CD4-positive, alpha-beta T cell (primary cell): ENCODE measurements at regions not wholly inside any gene's neighbourhood (a gene's known extent, or its start where the extent isn't known, plus 50 kb on each side); places are given as distances from the start of the nearest gene placed in this dataset.

ENCODE experiments used
- ATAC-seq: fragments of 200-7000 bp; cut with Tn5 transposase; one replicate; pipeline ENCODE4 v1.10.0; 2022; ENCODE audit warnings: mild to moderate bottlenecking; ENCODE audit not compliant: poor library complexity
- CTCF ChIA-PET: fragments of 350-600 bp; sonication (Branson Sonifier 250); formaldehyde crosslinking; loops from one replicate; lab custom pipeline; 2021; ENCODE audit warnings: antibody characterized with exemption, inconsistent platforms; lab: Charles Lee
- POLR2A ChIA-PET: fragments of 350-600 bp; sonication (Branson Sonifier 250); formaldehyde crosslinking; loops from one replicate; lab custom pipeline; 2021; ENCODE audit warnings: antibody characterized with exemption, inconsistent platforms; lab: Charles Lee
- DNase-seq, 14 experiments: peaks; one replicate each; pipeline ENCODE4 v3.0.0-alpha.2; 2013 to 2020; ENCODE audit warnings: mixed read lengths in 2 of 14
- H3K27ac ChIP-seq, 2 donors: one replicate each; pipeline versions ENCODE4 v1.5.1 to v1.7.0; 2013; ENCODE audit warnings: low read length in 2 of 2, low read depth in 1 of 2, mild to moderate bottlenecking in 1 of 2
- H3K27me3 ChIP-seq, 2 experiments: 1 replicate in 1 of 2; 2 replicates in 1 of 2; pipeline versions ENCODE4 v1.6.1 to v1.7.0; 2013; ENCODE audit warnings: low read length in 2 of 2, control low read depth in 1 of 2, mild to moderate bottlenecking in 1 of 2, moderate library complexity in 1 of 2; ENCODE audit not compliant: insufficient read depth in 2 of 2, control insufficient read depth in 1 of 2
- H3K36me3 ChIP-seq: one replicate; pipeline ENCODE4 v1.6.1; 2013; ENCODE audit warnings: low read length, control low read depth; ENCODE audit not compliant: insufficient read depth
- H3K4me1 ChIP-seq: one replicate; pipeline ENCODE4 v1.6.1; 2013; ENCODE audit warnings: low read length, control low read depth; ENCODE audit not compliant: insufficient read depth
- H3K4me3 ChIP-seq: one replicate; pipeline ENCODE4 v1.5.1; 2013; ENCODE audit warnings: mild to moderate bottlenecking, low read length, moderate library complexity
- H3K9me3 ChIP-seq, 2 experiments: 1 replicate in 1 of 2; 2 replicates in 1 of 2; pipeline versions ENCODE4 v1.6.1 to v1.7.0; 2013; ENCODE audit warnings: low read length in 2 of 2, mild to moderate bottlenecking in 2 of 2, control low read depth in 1 of 2, moderate library complexity in 1 of 2; ENCODE audit not compliant: control insufficient read depth in 1 of 2, insufficient read depth in 1 of 2
- H3K27ac Mint-ChIP-seq: one replicate; pipeline ENCODE4 v1.8.0; 2020; ENCODE audit warnings: mixed read lengths
- H3K27me3 Mint-ChIP-seq: one replicate; pipeline ENCODE4 v1.8.0; 2021; ENCODE audit warnings: mixed read lengths
- H3K36me3 Mint-ChIP-seq: one replicate; pipeline ENCODE4 v1.8.0; 2021; ENCODE audit warnings: low read depth, mixed read lengths
- H3K4me1 Mint-ChIP-seq: one replicate; pipeline ENCODE4 v1.8.0; 2021; ENCODE audit warnings: low read depth, mixed read lengths
- H3K4me3 Mint-ChIP-seq: one replicate; pipeline ENCODE4 v1.8.0; 2020; ENCODE audit warnings: mild to moderate bottlenecking, mixed read lengths
- H3K9me3 Mint-ChIP-seq: one replicate; pipeline ENCODE4 v1.8.0; 2020; ENCODE audit warnings: mixed read lengths
- intact Hi-C, 2 experiments: fragments of 100-400 bp; cut with DNase I in 1 of 2; cut with micrococcal nuclease in 1 of 2; formaldehyde crosslinking; loops; one replicate each; pipeline versions ENCODE4 v1.15.1 to v1.9.0; 2023 to 2025; cut with DNase I, micrococcal nuclease
- TF ChIP-seq, protein P1 (sequence below): fragments of 200-600 bp; IDR thresholded peaks from one replicate; pipeline ENCODE4 v1.8.0; 2022; ENCODE audit warnings: antibody characterized with exemption, mild to moderate bottlenecking

DNA sequence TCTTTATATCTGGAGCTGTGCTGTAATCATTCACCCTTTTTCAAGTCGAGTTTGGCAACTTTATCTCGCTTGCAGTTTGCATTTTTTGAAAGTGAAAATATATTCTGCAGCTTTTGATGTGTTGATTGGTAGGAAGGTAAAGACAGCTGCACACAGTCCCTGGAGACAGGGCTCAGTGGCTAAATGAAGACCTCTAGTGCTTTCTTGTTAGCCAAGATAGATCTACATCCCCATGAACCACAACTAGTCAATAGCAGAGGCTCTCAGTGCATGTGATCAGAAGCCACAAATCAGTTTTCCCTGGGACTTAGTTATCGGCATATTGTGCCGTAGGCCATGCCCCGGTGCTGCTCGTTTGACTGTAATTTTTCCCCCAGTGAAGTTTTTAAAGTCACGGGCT is 587.7 kb upstream of the PITX2 start:
- Mint-ChIP-seq H3K4me3 (no peak overlapping the region), H3K27me3 (no peaks in the 10 kb centered on the region), H3K27ac (no peak overlapping the region), H3K9me3 (peaks cover 4% of the 10 kb centered on the region), H3K36me3 (no peaks in the 10 kb centered on the region), H3K4me1 (no peaks in the 10 kb centered on the region)
- Histone ChIP-seq H3K4me3 (no peak overlapping the region), H3K4me1 (no peaks in the 10 kb centered on the region), H3K27ac (no peak overlapping the region), H3K36me3 (no peaks in the 10 kb centered on the region), H3K9me3 (no peaks in the 10 kb centered on the region), H3K27me3 (no peaks in the 10 kb centered on the region)
- ChIA-PET POLR2A (no interaction called here), CTCF (no interaction called here)
- intact Hi-C loops: no loop called here
- ATAC-seq (no peak), DNase-seq (no peak)
- TF ChIP-seq, protein P1, sequence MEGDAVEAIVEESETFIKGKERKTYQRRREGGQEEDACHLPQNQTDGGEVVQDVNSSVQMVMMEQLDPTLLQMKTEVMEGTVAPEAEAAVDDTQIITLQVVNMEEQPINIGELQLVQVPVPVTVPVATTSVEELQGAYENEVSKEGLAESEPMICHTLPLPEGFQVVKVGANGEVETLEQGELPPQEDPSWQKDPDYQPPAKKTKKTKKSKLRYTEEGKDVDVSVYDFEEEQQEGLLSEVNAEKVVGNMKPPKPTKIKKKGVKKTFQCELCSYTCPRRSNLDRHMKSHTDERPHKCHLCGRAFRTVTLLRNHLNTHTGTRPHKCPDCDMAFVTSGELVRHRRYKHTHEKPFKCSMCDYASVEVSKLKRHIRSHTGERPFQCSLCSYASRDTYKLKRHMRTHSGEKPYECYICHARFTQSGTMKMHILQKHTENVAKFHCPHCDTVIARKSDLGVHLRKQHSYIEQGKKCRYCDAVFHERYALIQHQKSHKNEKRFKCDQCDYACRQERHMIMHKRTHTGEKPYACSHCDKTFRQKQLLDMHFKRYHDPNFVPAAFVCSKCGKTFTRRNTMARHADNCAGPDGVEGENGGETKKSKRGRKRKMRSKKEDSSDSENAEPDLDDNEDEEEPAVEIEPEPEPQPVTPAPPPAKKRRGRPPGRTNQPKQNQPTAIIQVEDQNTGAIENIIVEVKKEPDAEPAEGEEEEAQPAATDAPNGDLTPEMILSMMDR: no peak

DNA sequence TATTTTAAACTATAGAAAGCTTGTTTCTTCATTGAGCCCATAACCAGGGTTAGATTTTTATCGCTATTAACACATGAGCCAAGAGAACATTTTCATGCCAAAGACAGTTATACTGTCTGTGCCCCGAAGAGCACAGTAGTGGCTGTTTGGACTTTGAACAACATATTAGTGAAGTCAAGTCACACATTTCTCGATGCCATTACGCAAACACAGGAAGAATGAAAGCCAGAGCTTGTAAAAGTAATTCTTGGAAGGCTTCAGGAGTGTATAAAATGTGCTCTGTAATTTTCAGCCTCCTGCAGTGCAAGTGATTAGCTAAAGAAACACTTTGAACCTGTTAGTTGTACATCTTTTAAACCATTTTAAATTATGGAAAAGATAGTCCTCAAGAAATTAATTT is 590.7 kb upstream of the PITX2 start:
- no peaks in the 10 kb centered on the region for H3K36me3 ChIP-seq
- intact Hi-C loops: no loop called here
- no peaks in the 10 kb centered on the region for H3K9me3 ChIP-seq
- H3K4me1 Mint-ChIP-seq: no peaks in the 10 kb centered on the region
- no peaks in the 10 kb centered on the region for H3K4me1 ChIP-seq
- CTCF ChIA-PET: no interaction called here
- H3K36me3 Mint-ChIP-seq: no peaks in the 10 kb centered on the region
- no peak for DNase-seq
- H3K27me3 ChIP-seq: no peaks in the 10 kb centered on the region
- H3K4me3 Mint-ChIP-seq: no peak overlapping the region
- no peak overlapping the region for H3K27ac Mint-ChIP-seq
- H3K9me3 Mint-ChIP-seq: peaks cover 4% of the 10 kb centered on the region
- TF ChIP-seq, protein P1: no peak
- ATAC-seq: no peak
- H3K27me3 Mint-ChIP-seq: no peaks in the 10 kb centered on the region
- POLR2A ChIA-PET: no interaction called here
- H3K4me3 ChIP-seq: no peak overlapping the region
- no peak overlapping the region for H3K27ac ChIP-seq

DNA sequence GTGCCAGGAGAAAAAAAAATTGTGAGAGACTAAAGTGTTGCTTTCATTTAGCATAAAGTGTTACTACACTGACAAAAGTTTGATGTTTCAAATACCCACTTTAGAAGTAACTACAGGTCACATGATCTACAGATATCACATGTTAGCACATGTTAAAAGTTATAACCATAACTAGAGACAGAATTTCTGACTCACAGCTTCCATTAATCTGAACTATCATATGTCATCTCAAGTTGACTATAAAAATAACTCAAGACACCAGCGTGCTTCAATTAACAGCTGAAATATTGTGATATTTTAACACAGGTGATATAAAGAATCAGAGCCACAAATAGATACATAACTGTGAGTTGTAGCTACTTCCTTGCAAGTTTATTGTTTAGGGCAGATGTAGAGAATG is 591.5 kb upstream of the PITX2 start:
- no peaks in the 10 kb centered on the region for H3K9me3 ChIP-seq
- no peaks in the 10 kb centered on the region for H3K27me3 ChIP-seq
- TF ChIP-seq, protein P1: no peak

More for the DNA sequence above, 591.5 kb upstream of the PITX2 start:
- Mint-ChIP-seq H3K4me3 (no peak overlapping the region), H3K27ac (no peak overlapping the region), H3K9me3 (peaks cover 4% of the 10 kb centered on the region), H3K36me3 (no peaks in the 10 kb centered on the region), H3K4me1 (no peaks in the 10 kb centered on the region), H3K27me3 (no peaks in the 10 kb centered on the region)
- ATAC-seq: no peak
- H3K4me1 ChIP-seq: no peaks in the 10 kb centered on the region
- ChIA-PET POLR2A (no interaction called here), CTCF (no interaction called here)
- no peaks in the 10 kb centered on the region for H3K36me3 ChIP-seq
- no peak overlapping the region for H3K27ac ChIP-seq
- no peak for DNase-seq
- intact Hi-C loops: no loop called here
- no peak overlapping the region for H3K4me3 ChIP-seq
